B cell (primary cell): ENCODE measurements at regions not wholly inside any gene's neighbourhood (a gene's known extent, or its start where the extent isn't known, plus 50 kb on each side); places are given as distances from the start of the nearest gene placed in this dataset.

Experiments
- ATAC-seq: fragments of 200-7000 bp; cut with Tn5 transposase; one replicate; pipeline ENCODE4 v1.10.0; 2021; ENCODE audit warnings: low read depth, mild to moderate bottlenecking, moderate number of reproducible peaks, moderate library complexity
- CTCF ChIA-PET: fragments of 350-600 bp; sonication (Branson Sonifier 250); formaldehyde crosslinking; loops from one replicate; lab custom pipeline; 2021; ENCODE audit warnings: antibody characterized with exemption, inconsistent platforms; lab: Charles Lee
- POLR2A ChIA-PET: fragments of 350-600 bp; sonication (Branson Sonifier 250); formaldehyde crosslinking; loops from one replicate; lab custom pipeline; 2021; ENCODE audit warnings: antibody characterized with exemption; lab: Charles Lee
- DNase-seq: peaks from one replicate; pipeline ENCODE4 v3.0.0; 2013
- H2AFZ ChIP-seq: 2 replicates; pipeline ENCODE4 v1.6.1; 2012; ENCODE audit warnings: mild to moderate bottlenecking, low read depth, low read length; ENCODE audit not compliant: insufficient read depth, poor library complexity, severe bottlenecking
- H3K27ac ChIP-seq, 2 donors: 1 replicate in 1 of 2; 2 replicates in 1 of 2; pipeline ENCODE4 v1.5.1; 2012 to 2013; ENCODE audit warnings: low read length in 2 of 2, mild to moderate bottlenecking in 2 of 2, moderate library complexity in 1 of 2
- H3K27me3 ChIP-seq, 4 experiments: fragments of 200-600 bp in 1 of 4; sonication (generic) in 1 of 4; replicated peaks in 1 of 4; 1 replicate in 2 of 4; 2 replicates in 2 of 4; pipeline versions ENCODE4 v1.6.1 to v1.7.0; 2013 to 2016; ENCODE audit warnings: low read length in 3 of 4, mild to moderate bottlenecking in 2 of 4, mixed read lengths in 1 of 4, moderate library complexity in 1 of 4; ENCODE audit not compliant: insufficient read depth in 4 of 4, control insufficient read depth in 3 of 4; ENCODE audit errors: control extremely low read depth in 1 of 4
- H3K36me3 ChIP-seq, 2 experiments: replicated peaks in 1 of 2; 1 replicate in 1 of 2; 2 replicates in 1 of 2; pipeline versions ENCODE4 v1.6.1 to v1.7.1; 2013; ENCODE audit warnings: low read length in 1 of 2; ENCODE audit not compliant: insufficient read depth in 2 of 2, control insufficient read depth in 1 of 2; ENCODE audit errors: control extremely low read depth in 1 of 2, extremely low read depth in 1 of 2
- H3K4me1 ChIP-seq, 2 donors: fragments of 200-600 bp in 1 of 2; sonication (generic) in 1 of 2; 1 replicate in 1 of 2; 2 replicates in 1 of 2; pipeline versions ENCODE4 v1.5.1 to v1.6.1; 2013 to 2017; ENCODE audit warnings: low read length in 2 of 2; ENCODE audit not compliant: control insufficient read depth in 2 of 2, insufficient read depth in 2 of 2
- H3K4me2 ChIP-seq: replicated peaks from 2 replicates; pipeline ENCODE3; 2012; ENCODE audit warnings: mild to moderate bottlenecking, low read depth, low read length; ENCODE audit not compliant: poor library complexity, severe bottlenecking
- H3K4me3 ChIP-seq, 5 experiments: fragments of 200-600 bp in 1 of 5; sonication (generic) in 1 of 5; 1 replicate in 3 of 5; 2 replicates in 2 of 5; pipeline versions ENCODE4 v1.5.1 to v1.7.0; 2011 to 2016; ENCODE audit warnings: low read length in 4 of 5, mild to moderate bottlenecking in 4 of 5, low read depth in 2 of 5, control low read depth in 1 of 5, moderate library complexity in 1 of 5; ENCODE audit not compliant: insufficient read depth in 1 of 5; ENCODE audit errors: control extremely low read depth in 1 of 5, extremely low read depth in 1 of 5
- H3K79me2 ChIP-seq: fragments of 200-600 bp; sonication (generic); one replicate; pipeline ENCODE4 v1.6.0; 2016; ENCODE audit warnings: low read length; ENCODE audit not compliant: control insufficient read depth, insufficient read depth
- H3K9ac ChIP-seq: fragments of 200-600 bp; sonication (generic); 2 replicates; pipeline ENCODE4 v1.6.1; 2017; ENCODE audit warnings: mild to moderate bottlenecking, low read length, moderate library complexity
- H3K9me3 ChIP-seq, 3 donors: one replicate each; pipeline versions ENCODE4 v1.6.1 to v1.7.1; 2013; ENCODE audit warnings: low read length in 2 of 3; ENCODE audit not compliant: control insufficient read depth in 2 of 3, insufficient read depth in 1 of 3; ENCODE audit errors: control extremely low read depth in 1 of 3
- H4K20me1 ChIP-seq: 2 replicates; pipeline ENCODE4 v1.6.0; 2012; ENCODE audit warnings: mild to moderate bottlenecking, low read length; ENCODE audit not compliant: insufficient read depth, control insufficient read depth, poor library complexity, severe bottlenecking
- H3K27ac Mint-ChIP-seq: one replicate; pipeline ENCODE4 v1.8.0; 2021; ENCODE audit warnings: mixed read lengths
- H3K27me3 Mint-ChIP-seq: one replicate; pipeline ENCODE4 v1.8.0; 2021; ENCODE audit warnings: mixed read lengths
- H3K4me1 Mint-ChIP-seq: one replicate; pipeline ENCODE4 v1.8.0; 2021; ENCODE audit warnings: mixed read lengths
- H3K4me3 Mint-ChIP-seq: one replicate; pipeline ENCODE4 v1.8.0; 2021; ENCODE audit warnings: mixed read lengths
- H3K9me3 Mint-ChIP-seq: one replicate; pipeline ENCODE4 v1.8.0; 2022; ENCODE audit warnings: mixed read lengths; ENCODE audit not compliant: insufficient read depth
- CTCF ChIP-seq: fragments of 200-600 bp; IDR thresholded peaks from one replicate; pipeline ENCODE4 v1.8.0; 2022; ENCODE audit warnings: antibody characterized with exemption, mild to moderate bottlenecking
- EZH2 ChIP-seq: IDR thresholded peaks from 2 replicates; pipeline ENCODE4 v1.6.1; 2012; ENCODE audit warnings: borderline replicate concordance, low read depth, mild to moderate bottlenecking, moderate library complexity, low read length; ENCODE audit not compliant: insufficient read depth, poor library complexity, severe bottlenecking
- WGBS: methylation state at CpG from one replicate; pipeline ENCODE4 v1.1.5; 2013; ENCODE audit warnings: missing lambda C conversion rate; ENCODE audit not compliant: insufficient coverage; 5-methylcytosine and 5-hydroxymethylcytosine counted together
- intact Hi-C: fragments of 100-400 bp; cut with micrococcal nuclease; formaldehyde crosslinking; loops from one replicate; pipeline ENCODE4 v1.10.0; 2022

- intact Hi-C loops = no loop called here
- Histone ChIP-seq H3K36me3 (no peaks in the 10 kb centered on the region), H3K9me3 (peaks cover 0 to 13% (median 0%) of the 10 kb centered on the region in 3 donors), H3K27me3 (peaks cover 0 to 3% (median 0%) of the 10 kb centered on the region in 4 experiments), H3K79me2 (no peaks in the 10 kb centered on the region), H3K9ac (no peak overlapping the region), H4K20me1 (no peaks in the 10 kb centered on the region), H3K27ac (no peak overlapping the region), H3K4me1 (no peaks in the 10 kb centered on the region), H2AFZ (no peak overlapping the region), H3K4me3 (no peak overlapping the region), H3K4me2 (no peak overlapping the region)
- DNase-seq = no peak
- no peaks in the 10 kb centered on the region for H3K4me1 Mint-ChIP-seq
- CTCF ChIA-PET = no interaction called here
- POLR2A ChIA-PET = no interaction called here
- no peak overlapping the region for H3K27ac Mint-ChIP-seq
- ATAC-seq = no peak
- H3K4me3 Mint-ChIP-seq = no peak overlapping the region
- no peaks in the 10 kb centered on the region for H3K9me3 Mint-ChIP-seq
- no peaks in the 10 kb centered on the region for H3K27me3 Mint-ChIP-seq
- 94% methylated on average over 2 of the region's 6 CpGs for WGBS
- TF ChIP-seq EZH2 (no peak), CTCF (no peak)
Observed at GRCh38 chr18:78411539-78411938, 568.1 kb upstream of the SALL3 start.

DNA sequence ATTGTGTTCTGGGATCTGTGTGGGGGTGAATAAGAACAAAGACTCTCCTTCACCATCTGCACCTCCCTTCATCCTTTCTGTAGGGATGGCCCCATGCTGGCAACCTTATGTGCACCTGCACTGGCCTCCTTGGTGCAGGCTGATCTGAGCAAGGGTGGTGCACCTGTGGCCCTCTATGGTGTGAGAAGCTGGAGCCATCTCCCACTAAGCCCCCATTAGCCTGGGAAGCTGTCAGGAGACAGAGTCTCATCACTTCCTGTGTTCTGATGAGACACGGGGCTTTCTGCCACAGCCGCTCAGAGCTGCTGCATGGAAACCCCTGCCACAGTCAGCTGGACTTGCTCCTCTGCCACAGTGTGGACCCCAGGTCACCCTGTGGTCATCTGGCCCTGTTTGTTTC lies 565.3 kb upstream of the SALL3 start:
- Histone ChIP-seq H3K27me3 (no peaks in the 10 kb centered on the region), H4K20me1 (no peaks in the 10 kb centered on the region), H3K27ac (no peak overlapping the region), H3K9me3 (peaks cover 0 to 13% (median 0%) of the 10 kb centered on the region in 3 donors), H3K9ac (no peak overlapping the region), H2AFZ (no peak overlapping the region), H3K4me1 (no peaks in the 10 kb centered on the region), H3K79me2 (no peaks in the 10 kb centered on the region), H3K4me2 (no peak overlapping the region), H3K36me3 (no peaks in the 10 kb centered on the region), H3K4me3 (no peak overlapping the region)
- H3K27me3 Mint-ChIP-seq = no peaks in the 10 kb centered on the region
- CTCF ChIA-PET = no interaction called here
- no peaks in the 10 kb centered on the region for H3K4me1 Mint-ChIP-seq
- intact Hi-C loops = no loop called here
- ATAC-seq (no peak), DNase-seq (no peak)
- H3K9me3 Mint-ChIP-seq = no peaks in the 10 kb centered on the region
- TF ChIP-seq CTCF (no peak), EZH2 (no peak)
- no peak overlapping the region for H3K27ac Mint-ChIP-seq
- H3K4me3 Mint-ChIP-seq = no peak overlapping the region
- POLR2A ChIA-PET = no interaction called here
- 93% methylated on average over 2 of the region's 2 CpGs for WGBS
